NCI-H187 treated with DMSO at 0.1 percent for 48 hours (cell line): ENCODE measurements at regions not wholly inside any gene's neighbourhood (a gene's known extent, or its start where the extent isn't known, plus 50 kb on each side); places are given as distances from the start of the nearest gene placed in this dataset.
"Not testable (repeated sequence)": the region's sequence is repeated elsewhere in the genome, so short reads cannot be mapped to it uniquely, and the experiment has no call there.

Experiments used
- DNase-seq: peaks from one replicate; lab custom pipeline; 2025; lab: John Stamatoyannopoulos, UW

GRCh38 chr17:20843799-20844553 lies 198.8 kb downstream of the USP22 start:
- DNase-seq: not testable (repeated sequence)

GRCh38 chr17:20848869-20849443 lies 193.9 kb downstream of the USP22 start:
- not testable (repeated sequence) for DNase-seq

GRCh38 chr17:20851591-20852238 lies 191.1 kb downstream of the USP22 start:
- not testable (repeated sequence) for DNase-seq

- no peak for DNase-seq
Measured at GRCh38 chr17:20852239-20852989, 190.4 kb downstream of the USP22 start.

- DNase-seq: no peak
Measured at GRCh38 chr17:20852990-20853370, 189.8 kb downstream of the USP22 start.

- DNase-seq: not testable (repeated sequence)
Measured at GRCh38 chr17:20855910-20856470, 186.8 kb downstream of the USP22 start.

GRCh38 chr17:20866444-20867209 lies 176.2 kb downstream of the USP22 start:
- DNase-seq: not testable (repeated sequence)

- not testable (repeated sequence) for DNase-seq
Measured at GRCh38 chr17:20867436-20867937, 175.3 kb downstream of the USP22 start.

- DNase-seq: not testable (repeated sequence)
Measured at GRCh38 chr17:20867938-20868661, 174.7 kb downstream of the USP22 start.

GRCh38 chr17:20868662-20869007 lies 174.2 kb downstream of the USP22 start:
- not testable (repeated sequence) for DNase-seq

- DNase-seq: not testable (repeated sequence)
Measured at GRCh38 chr17:20873173-20873572, 169.6 kb downstream of the USP22 start.

GRCh38 chr17:20873688-20874328 lies 169.0 kb downstream of the USP22 start:
- DNase-seq: not testable (repeated sequence)

- DNase-seq: not testable (repeated sequence)
Measured at GRCh38 chr17:20877384-20877783, 165.4 kb downstream of the USP22 start.

GRCh38 chr17:20890338-20890737 lies 152.5 kb downstream of the USP22 start:
- DNase-seq: no peak

GRCh38 chr17:20895426-20895825 lies 147.4 kb downstream of the USP22 start:
- not testable (repeated sequence) for DNase-seq

GRCh38 chr17:20896153-20896649 lies 146.6 kb downstream of the USP22 start:
- DNase-seq: no peak

GRCh38 chr17:20898726-20899125 lies 144.1 kb downstream of the USP22 start:
- not testable (repeated sequence) for DNase-seq

GRCh38 chr17:20902496-20902895 lies 140.3 kb downstream of the USP22 start:
- DNase-seq: not testable (repeated sequence)

- not testable (repeated sequence) for DNase-seq
Measured at GRCh38 chr17:20903549-20903948, 139.3 kb downstream of the USP22 start.
